Activated CD8-positive, alpha-beta memory T cell treated with anti-CD3 and anti-CD28 coated beads for 4 hours (primary cell): ENCODE measurements at regions not wholly inside any gene's neighbourhood (a gene's known extent, or its start where the extent isn't known, plus 50 kb on each side); places are given as distances from the start of the nearest gene placed in this dataset.

Experiments
- DNase-seq, 2 donors: peaks; one replicate each; pipeline ENCODE4 v3.0.0-alpha.2; 2020; ENCODE audit warnings: low read depth in 2 of 2

- no peak for DNase-seq
These were observed 252.3 kb downstream of the LY86 start for GRCh38 chr6:6840831-6841291.

DNA sequence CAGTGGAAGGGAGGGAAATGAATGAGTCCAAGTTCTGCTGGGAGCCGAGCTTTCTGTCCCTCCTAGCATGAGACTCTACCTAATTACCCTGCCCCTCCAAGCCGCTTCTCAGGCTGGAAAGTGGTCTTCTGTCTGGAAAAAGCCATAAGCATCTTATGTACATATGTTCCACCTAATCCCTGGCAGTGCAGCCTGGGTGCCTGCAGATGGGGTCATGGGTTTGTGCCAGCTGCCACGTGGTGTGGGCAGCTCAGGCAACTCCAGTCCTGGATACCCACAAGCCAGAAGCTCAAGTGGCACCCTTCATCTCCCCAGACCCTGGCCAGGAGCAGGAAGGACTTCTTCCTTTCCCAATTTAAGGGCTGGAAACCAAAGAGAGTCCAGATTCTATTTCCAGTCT lies 253.1 kb downstream of the LY86 start:
- no peak for DNase-seq

- DNase-seq, result no peak
These were observed 253.8 kb downstream of the LY86 start for GRCh38 chr6:6842291-6842690.

DNA sequence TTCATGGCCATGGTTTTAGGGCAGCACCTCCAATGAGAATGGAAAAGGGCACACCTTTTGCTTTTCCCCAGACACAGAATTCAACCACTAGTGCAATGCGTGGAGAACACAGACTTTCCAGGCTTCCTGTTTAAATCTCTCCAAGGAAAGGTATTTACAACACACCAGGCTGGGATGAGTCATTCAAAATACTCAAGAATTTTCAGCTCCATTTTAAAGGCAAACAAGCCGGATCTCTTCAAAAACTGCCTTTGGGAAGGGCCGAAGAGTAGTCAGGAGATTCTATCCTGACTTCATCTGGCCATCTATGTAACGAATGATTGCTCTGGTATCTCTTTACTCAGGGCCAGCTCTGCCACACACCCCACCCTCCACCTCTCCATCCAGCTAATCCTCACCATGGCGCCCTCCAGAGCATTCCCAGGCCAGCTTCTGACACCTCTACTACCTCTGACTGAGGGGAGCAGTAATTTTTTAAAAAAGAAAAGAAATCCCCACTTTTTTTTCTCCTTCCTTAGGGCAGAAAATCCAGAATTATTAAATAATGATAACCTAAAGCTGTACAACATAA lies 254.6 kb downstream of the LY86 start:
- DNase-seq, result no peak

DNA sequence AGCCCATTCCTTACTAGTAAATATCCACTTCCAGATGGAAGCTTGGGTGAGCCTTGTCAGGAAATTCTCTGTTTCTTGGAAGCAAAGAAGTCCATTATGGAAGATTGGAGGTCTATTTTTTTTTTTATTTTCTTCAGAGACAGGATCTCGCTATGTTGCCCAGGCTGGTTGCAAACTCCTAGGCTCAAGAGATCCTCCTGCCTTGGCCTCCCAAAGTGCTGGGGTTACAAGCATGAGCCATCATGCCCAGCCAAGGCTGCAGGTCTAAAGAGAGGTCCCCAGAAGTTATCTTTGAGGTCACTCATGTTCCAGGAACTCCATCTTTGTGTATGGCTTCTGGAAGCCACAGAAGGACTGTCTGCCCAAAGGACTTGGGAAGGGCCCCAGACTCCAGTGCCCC lies 255.3 kb downstream of the LY86 start:
- DNase-seq, result no peak

DNA sequence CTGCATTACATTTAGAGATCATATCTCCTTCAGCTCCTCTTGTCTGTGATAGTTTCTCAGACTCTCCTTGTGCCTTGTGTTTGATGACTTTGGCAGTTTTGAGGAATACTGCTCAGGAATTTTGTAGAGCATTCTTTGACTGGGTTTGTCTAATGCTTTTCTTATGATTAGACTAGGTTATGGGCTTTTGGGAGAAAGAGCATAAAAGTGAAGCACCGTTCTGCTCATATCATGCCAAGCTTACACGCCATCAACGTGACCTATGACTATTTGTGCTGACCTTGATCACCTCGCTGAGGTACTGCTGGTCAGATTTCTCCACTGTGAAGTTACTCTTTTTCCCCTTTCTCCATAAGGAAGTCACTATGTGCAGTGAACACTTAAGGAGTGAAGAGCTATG lies 256.0 kb downstream of the LY86 start:
- DNase-seq, result no peak

DNA sequence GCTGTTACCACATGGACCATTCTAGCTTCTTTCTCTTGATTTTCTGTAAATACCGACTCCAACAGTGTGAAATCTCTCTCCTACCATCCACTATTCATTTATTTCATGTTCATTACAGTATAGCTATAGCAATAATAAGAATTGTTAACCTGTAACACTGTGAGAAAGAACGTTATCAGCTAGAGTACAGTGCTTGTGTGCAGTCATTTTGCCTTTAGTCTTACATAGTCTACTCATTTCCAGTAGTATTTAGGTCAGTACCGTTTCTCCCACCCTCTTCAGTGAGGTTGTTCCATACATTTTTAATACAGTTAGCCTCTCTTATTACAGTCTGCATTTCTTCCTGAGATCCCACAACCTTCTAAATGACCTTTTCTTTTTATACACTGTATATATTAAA lies 257.1 kb downstream of the LY86 start:
- DNase-seq, result no peak

- DNase-seq, result no peak
These were observed 259.1 kb downstream of the LY86 start for GRCh38 chr6:6847591-6847990.

- no peak for DNase-seq
These were observed 256.5 kb upstream of the RREB1 start for GRCh38 chr6:6851059-6851948.

GRCh38 chr6:6851949-6852261 lies 255.9 kb upstream of the RREB1 start:
- DNase-seq, result no peak

DNA sequence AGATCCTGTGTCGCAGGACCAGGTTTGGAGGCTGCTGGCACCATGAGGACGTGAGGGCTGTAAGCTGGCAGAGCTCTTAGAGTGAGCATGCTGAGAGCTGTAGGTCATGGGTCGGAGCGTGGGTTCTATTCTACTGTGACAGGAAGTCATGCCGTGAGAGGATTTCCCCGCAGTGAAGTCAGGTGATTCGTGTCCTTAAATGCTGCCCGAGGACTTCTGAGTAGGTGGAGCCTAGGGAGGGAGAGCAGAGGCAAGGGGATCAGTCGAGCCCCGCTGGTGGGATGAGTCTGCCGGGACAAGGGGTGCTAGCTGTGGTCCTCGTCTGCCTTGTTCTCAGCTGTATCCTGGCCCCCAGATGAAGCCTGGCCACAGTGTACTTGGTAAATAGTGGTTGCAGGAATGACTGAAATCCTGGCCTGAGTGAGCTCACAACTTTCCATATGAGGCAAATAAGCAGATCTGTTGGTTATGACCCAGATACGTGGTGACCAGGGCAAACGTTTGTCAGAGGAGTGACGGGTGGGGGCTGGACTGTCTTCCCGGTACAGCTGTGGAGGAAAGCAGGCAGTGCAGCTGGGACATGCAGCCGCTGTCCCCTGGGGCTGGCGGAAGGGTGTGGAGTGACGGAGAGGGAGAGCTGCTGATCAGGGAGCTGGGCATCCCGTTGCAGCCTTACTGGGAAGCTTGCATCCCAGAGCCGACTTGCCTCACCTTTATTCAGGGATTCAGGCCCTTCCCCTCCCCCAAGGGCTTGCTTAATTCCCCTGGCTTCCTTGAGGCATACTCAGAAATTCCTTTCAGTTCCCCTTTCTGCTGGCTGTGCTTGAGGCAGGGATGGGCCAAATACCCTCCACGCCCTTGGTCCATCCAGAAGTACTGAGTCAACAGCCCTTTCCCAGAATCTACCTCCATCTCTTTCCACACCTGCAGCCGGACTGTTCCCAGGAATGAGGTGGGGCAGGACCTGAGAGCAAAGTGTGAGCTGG lies 250.9 kb upstream of the RREB1 start:
- peak; percentile 11 to 15 for DNase-seq

GRCh38 chr6:6857528-6857927 lies 250.2 kb upstream of the RREB1 start:
- DNase-seq, result no peak

- DNase-seq, result no peak
These were observed 249.2 kb upstream of the RREB1 start for GRCh38 chr6:6858533-6858982.

GRCh38 chr6:6859105-6859504 lies 248.7 kb upstream of the RREB1 start:
- DNase-seq, result no peak

DNA sequence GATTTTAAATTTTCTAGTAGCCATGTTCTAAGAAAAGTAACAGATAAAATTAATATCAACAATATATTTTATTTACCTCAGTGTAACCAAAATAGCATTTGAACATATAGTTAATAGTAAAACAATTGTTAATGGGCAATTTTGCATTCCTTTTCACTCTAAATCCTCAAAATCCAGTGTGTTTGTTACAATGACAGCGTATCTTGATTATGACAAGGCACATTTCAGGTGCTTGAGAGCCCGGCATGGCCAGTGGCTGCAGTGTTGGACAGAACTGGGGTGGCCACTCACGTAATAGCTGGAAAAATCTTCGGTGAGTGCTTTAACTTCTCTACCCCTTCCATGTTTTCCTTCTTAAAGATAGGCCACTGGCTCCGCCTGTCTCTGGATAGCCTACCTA lies 248.0 kb upstream of the RREB1 start:
- no peak for DNase-seq

DNA sequence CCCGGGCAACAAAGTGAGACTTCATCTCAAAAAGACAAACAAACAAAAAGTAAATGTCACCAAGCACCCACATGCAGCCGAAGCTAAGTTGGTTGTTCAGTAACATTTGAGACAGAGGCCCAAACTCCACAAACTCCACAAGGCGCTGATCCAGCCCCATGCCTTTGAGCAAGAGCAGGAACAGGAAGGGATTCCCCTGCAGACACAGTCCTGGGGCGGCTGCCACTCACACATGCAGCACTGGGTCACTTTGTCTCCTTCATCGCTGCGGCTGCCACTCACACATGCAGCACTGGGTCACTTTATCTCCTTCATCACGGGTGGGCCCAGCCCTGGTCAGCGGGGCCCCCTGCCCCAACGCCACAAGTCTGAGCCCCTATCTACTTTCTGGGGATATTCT lies 246.9 kb upstream of the RREB1 start:
- DNase-seq, result no peak

GRCh38 chr6:6861351-6861894 lies 246.3 kb upstream of the RREB1 start:
- DNase-seq, result no peak

- no peak for DNase-seq
These were observed 245.8 kb upstream of the RREB1 start for GRCh38 chr6:6861995-6862394.

- no peak for DNase-seq
These were observed 243.7 kb upstream of the RREB1 start for GRCh38 chr6:6863970-6864639.

- no peak for DNase-seq
These were observed 242.2 kb upstream of the RREB1 start for GRCh38 chr6:6865611-6866010.

DNA sequence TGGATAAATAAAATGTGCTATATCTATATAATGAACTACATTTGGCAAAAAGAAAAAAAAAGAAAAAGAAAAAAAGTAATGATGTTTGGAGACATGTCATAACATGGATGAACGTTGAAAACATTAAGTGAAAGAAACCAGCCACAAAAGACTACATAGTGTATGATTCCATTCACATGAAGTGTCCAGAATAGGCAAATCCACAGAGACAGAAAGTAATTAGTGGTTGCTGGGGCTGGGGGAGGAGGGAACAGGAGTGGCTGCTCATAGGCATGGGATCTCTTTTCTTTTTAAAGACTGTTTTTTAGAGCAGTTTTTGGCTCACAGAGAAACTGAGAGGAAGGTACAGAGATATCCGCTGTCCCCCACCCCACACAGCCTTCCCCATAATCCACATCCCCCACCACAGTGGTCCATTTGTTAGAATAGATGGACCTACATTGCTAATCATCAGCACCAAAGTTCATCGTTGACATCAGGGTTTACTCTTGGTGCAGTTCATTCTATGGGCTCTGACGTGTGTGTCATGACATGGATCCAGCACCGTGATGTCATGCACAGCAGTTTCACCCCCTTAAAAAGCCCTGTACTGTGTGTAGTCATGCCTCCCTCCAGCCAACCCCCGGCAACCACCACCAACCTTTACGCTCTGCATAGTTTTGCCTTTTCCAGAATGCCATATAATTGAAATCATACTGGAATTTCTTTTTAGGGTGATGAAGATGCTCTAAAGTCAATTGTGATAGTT lies 240.9 kb upstream of the RREB1 start:
- DNase-seq, result no peak
